Left renal pelvis (tissue), 4 donors: ENCODE measurements at regions not wholly inside any gene's neighbourhood (a gene's known extent, or its start where the extent isn't known, plus 50 kb on each side); places are given as distances from the start of the nearest gene placed in this dataset.

Experiments
- DNase-seq, 4 donors: peaks; one replicate each; pipeline ENCODE4 v3.0.0-alpha.2; 2013; ENCODE audit warnings: low read depth in 4 of 4, low spot score in 3 of 4

DNA sequence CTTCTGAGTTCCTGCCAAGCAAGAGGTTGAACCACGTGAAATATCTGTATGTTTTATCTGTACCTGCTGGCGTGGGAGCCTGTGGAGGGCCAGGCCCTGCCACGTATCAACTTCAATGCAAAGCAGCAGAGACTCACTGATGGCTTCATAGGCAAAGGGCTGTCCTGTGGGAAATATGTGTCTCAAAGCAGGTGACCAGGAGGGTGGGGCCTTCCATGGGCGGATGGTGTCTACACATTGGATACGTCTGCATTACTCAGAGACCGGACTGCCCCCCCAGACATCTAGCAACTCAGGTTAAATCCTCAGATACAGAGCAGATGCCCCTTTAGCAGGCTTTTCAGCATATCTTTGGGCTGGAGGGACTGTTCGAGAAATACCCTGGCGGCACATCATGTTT lies 210.8 kb upstream of the C1orf174 start:
- DNase-seq: no peak

DNA sequence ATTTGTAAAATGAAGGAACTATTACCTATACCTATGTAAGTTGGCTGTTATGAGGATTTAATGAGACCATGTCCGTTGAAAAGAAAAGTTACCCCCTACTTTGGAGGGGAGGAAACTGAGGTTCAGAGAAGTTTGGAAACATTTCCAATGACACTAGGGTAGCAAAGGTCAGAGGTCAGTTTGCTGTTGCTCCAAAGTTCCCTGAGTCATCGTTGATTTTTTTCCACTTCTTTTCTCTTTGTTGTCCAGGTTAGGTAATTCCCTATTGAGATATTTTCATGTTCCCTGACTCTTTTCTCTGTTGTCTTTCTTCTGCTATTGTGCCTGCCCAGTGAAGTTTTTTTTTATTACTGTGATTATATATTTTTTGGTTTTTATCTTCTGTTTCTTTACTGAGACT lies 213.8 kb upstream of the C1orf174 start:
- DNase-seq: no peak

DNA sequence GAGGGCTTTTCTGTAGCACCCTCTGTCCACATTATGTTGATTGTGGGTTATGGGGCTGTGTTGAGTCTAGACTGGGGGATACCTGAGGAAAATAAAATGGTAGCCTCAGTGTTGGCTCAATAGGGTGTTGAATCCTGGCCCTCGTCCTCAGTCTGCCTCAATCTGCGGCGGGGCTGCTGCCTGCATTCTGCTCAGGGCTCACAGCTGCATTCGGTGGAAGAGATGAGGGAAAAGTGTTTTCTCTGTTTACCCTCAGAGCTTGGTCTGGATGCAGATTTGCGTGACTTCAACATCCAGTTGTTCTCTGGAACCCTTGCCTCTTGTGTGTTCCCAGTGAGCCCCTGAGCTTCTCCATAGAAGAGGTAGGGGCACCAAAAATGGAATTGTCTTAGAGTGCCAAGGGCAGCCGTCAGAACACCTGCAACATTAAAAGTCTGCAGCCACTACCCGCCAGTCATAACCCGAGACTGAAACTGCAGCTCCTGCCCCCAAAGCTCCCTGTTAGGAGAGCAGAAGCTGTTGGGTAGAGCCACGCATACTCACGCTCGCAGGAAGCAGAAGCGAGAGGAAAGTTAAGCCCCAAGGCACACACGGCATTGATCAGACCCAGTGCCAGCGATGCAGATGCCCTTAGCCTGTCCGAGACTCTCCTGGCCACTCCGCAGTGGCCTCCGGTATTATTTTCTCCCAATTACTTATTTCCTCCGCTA lies 215.3 kb upstream of the C1orf174 start:
- no peak for DNase-seq

DNA sequence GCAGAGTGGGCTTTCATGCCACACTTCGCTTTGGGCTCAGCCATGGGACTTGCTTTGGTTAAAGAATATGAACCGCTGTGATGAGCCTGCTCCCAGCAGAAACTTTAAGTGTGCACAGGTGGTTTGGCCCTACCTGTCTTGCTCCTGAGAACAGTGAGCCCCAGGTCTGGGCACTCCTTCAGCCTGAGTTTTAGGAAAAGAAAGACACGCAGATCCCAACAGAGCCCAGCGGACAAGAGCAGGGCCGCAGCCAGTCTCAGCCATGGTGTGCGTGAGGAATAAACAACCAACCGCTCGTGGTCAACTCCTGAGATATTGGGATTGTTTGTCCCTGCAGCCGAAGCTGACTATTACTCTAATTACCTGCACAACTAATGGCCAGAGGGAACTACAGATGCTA lies 217.1 kb upstream of the C1orf174 start:
- DNase-seq: no peak

DNA sequence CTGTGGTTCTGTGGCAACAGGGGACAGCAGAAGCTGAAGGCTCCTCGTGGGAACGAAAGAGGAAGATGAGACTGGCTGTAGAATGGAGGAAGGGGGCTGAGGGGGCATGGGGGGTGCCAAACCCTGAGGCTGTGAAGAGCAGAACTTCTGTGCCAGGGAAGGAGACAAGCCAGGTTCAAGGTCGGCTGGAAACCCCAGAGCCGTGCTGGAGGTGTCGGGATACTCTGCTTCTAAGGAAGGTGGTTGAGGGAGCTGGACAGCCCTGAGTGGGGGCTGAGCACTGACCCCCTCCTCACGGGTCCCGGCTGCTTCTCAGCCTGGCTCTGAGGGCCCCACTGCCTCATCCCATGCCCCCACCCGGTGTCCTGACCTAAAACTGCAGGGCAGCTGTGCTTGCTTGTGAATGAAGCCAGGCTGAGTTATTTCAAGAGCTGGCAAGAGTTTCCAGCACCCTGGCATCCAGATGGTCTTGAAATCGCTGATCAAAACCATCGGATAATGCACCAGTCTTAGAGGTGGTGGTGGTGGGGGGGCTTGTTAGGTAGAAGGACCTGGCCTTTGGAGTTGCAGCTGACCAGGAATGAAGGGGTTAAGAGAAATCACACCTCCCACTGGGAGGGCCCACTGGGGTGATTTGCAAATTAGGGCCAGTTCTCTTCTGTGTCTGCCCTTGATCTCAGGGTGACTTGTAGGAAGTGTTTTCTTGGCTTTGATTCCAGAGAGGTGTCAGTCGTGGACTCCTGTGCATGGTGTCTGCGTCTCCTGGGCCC lies 218.9 kb upstream of the C1orf174 start:
- DNase-seq: no peak

DNA sequence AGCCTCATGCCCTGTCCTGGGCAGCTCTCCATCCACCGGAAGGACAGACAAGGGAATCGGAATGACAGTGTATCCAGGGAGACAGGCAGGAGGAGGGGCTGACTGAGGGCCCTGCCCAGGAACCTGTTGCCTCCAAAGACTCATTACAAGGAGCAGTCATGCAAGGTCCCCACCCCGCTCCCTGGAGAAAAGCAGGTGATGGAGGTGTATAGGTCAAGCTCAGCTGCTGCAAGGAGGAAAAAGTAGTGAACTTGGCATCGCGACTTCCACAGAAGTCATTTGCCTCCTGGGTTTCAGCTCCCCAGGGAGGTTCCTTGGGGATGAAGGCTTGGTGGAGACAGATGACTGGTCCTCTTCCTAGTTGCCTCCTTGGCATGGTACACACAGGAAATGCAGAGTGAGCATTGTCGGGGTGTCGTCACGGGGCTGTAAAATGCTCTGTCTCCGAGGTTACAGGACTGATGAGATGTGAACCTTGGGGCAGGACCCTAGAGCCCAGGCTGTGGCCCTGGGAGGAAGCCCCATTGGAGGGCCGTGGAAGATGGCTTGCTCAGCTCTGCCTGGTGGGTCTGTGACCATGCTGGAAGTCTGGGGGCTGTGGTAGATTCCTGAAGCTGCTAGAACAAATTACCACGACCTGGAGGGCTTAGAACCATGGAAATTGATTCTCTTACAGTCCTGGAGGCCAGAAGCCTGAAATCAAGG lies 219.6 kb upstream of the C1orf174 start:
- no peak for DNase-seq

DNA sequence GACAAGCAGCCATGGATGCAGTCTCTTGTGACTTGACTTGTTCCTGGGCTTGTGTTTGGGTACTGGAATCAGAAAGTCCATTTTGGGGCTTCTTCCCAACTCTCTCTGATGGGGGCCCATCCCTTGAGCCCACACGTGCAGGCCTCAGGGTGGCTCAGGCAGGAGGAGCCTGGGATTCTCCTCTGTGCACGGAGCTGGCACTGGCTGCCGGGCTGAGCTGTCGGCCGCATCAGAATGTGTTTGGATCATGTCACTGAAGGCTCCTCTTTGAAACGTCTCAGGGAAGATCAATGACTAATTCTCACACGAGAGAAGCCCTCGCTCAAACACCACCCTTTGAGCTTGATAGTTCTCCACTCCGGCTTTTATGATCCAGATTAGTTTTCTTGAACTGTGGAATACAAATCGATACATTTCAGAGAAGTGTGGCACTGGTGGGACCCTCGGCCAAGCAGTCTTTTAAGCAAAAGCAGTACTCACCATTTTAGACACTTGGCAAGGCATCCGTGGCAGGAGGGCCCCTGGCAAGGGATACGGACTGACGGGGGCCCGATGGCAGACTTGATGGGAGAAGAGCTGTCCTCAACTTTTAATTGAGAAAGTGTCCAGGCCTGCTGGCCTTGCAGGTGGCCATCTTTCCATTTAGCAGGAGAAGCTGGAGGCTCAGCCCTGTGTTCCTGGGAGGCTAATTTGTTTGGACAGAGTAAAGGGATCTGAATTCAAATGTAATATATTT lies 220.7 kb upstream of the C1orf174 start:
- no peak for DNase-seq

- no peak for DNase-seq
These were observed 221.2 kb upstream of the C1orf174 start for GRCh38 chr1:4121293-4121684.

DNA sequence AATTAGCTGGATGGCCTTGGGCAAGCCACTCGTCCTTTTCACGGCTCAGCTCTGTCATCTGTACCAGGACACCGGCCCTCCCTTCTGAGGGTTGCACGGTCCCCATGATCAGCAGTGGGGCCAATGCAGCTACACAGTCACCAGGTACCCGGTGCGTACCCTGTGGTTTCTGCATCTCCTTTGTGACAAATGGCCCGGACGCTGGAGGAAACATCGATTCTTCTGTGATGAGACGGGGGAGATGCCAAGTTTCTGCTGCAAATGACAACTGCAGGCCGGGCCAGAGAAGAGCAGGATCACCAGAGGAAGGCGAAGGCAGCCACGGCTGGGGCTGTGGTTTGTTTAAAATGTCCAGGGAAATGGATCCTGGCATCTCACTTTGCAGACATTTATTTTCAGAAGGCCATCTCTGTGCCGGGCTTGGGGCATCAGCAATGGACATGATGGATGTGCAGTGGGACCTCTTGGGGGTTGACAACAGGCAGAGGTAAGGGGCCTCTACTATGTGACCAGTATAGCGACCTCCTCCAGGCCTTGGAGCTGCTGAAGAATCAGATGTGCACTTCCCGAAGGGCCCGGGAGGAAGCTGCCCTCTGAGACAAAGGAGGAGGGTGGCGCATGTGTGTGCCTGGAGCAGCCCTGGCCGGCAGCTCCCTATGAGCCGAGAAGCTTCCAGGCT lies 221.9 kb upstream of the C1orf174 start:
- DNase-seq: no peak

DNA sequence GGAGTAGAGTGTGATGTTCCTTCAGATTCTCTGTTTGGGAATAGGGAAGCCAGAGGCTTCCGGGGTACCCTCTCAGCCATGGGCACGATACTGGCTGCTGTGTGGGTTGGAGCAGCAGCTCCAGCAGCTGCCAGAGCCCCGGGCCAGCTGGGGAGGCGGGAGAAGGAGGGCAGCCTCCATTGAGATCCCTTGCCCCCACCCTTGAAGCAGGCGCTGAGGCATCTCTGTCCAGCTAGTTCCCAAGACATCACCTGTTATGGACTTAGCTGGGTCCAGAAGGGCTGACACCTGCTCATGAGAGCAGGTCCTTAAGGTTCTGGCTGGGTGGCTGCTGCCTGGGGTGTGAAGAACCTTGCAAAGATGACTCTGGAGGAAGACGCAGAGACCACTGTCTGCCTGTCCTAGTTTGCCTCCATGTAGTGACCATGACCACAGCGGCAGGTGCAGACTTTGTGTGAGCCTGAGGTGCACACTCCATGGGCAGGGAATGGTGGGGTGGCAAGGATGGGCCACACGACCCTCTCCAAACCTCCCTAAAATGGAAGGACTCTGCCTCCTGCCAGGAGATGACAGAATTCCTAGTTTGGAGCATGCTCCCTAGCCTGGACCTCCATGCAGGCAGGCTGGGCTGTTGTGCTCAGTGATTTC lies 222.6 kb upstream of the C1orf174 start:
- DNase-seq: no peak

DNA sequence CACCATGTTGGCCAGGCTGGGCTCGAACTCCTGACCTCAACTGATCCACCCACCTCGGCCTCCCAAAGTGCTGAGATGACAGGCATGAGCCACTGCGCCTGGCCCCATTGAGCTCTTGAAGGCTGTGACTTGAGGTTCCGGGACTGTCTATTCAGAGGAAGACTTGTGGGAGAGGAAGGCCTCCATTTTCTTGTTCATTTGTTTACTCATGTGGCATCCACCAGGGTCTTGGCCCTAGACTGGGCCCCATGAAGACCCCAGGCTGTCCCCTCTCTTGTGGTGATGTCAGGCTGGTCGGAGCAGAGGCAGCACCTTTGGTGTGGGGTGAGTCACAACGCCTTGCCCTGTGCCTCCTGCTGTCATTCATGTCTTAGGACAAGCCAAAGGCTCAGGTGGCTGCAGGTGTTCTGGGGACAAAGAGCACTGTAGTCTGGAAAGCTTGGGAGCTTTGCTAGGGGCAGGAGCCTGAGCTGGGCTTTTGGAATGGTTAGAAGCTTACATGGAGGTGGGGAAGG lies 224.6 kb upstream of the C1orf174 start:
- DNase-seq: no peak

DNA sequence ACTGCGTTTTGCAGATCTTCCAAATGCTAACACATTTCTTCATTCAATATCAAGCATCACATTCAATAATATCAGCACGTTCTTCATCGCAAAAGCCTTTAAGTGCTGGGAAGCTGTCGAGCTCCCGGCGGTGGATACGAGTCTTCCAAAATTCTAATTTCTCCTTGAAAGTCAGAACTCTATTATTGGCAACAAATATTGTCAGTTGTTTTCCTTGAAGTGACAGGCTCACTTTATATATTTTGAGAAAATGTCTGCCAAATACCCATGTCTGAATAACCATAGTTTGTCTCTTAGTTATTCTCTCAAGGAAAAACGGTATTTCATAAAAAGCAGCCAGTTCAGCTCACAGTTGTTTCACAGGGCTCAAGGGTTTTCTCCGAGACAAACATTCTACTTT lies 226.2 kb upstream of the C1orf174 start:
- no peak for DNase-seq

GRCh38 chr1:4126731-4127591 lies 226.9 kb upstream of the C1orf174 start:
- no peak for DNase-seq

GRCh38 chr1:4127592-4128140 lies 227.6 kb upstream of the C1orf174 start:
- DNase-seq: no peak

DNA sequence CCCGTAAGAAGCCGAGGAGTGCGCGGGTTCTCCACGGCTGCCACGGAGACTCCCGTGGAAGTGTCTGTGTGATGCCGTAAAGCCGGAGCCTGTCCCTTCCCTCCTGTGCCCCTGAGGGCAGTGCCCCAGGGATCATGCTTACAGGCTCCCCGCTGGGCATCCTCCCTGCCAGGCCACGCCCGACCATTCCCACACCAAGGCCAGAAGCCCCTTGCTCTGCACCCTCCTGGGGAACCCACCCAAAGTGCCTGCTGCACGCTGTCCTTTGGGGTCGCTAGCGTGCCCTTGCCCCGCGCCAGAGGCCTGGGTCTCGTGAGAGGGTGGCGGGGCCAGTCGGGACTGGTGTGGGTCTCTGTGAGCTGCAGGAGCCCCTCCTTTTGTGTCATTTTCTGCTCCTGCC lies 228.5 kb upstream of the C1orf174 start:
- no peak for DNase-seq

DNA sequence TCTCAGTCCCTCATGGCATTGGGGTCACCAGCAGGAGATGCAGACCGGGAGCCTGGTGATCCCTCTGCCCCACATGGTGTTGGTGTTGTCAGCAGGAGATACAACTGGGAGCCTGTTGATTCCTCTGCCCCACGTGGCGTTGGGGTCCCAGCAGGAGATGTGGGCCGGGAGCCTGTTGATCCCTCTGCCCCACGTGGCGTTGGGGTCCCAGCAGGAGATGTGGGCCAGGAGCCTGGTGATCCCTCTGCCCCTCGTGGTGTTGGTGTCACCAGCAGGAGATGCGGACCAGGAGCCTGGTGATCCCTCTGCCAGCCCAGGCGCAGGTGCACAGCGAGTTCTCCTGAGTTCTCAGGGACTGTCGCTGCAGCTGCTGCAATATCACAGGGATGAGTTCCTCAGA lies 229.6 kb upstream of the C1orf174 start:
- DNase-seq: no peak

GRCh38 chr1:4130096-4130495 lies 230.0 kb upstream of the C1orf174 start:
- DNase-seq: no peak

DNA sequence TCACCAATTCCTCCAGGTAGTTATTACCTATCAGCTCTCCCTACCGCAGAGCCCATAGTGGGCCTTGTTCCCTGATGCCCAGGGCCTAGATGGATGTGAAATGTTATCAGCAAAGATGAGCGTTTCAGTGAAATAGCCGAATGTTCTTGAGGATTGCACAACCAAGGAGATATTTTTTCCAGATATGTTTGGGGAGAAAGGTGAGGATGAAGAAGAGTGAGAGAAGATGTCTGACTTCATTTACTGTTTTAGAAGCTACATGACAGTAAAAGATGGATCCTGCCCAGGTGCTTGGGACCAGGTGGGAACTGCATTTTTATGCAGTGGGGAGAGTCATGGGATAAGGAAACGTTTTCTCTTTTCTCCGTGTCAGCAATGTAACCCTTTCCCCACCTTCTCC lies 231.7 kb upstream of the C1orf174 start:
- DNase-seq: no peak
